Fibroblast of villous mesenchyme (primary cell): ENCODE measurements at regions not wholly inside any gene's neighbourhood (a gene's known extent, or its start where the extent isn't known, plus 50 kb on each side); places are given as distances from the start of the nearest gene placed in this dataset.

Source experiments
- DNase-seq: peaks from one replicate; pipeline ENCODE4 v3.0.0-alpha.2; 2010; ENCODE audit warnings: low read depth
- H3K4me3 ChIP-seq: 2 replicates; pipeline ENCODE4 v1.5.1; 2011; ENCODE audit warnings: low read depth, mild to moderate bottlenecking, low read length
- TF ChIP-seq, protein P1 (sequence below): IDR thresholded peaks from 2 replicates; pipeline ENCODE4 v1.5.1; 2012; ENCODE audit warnings: low read depth, mild to moderate bottlenecking, low read length; ENCODE audit not compliant: insufficient read depth

DNA sequence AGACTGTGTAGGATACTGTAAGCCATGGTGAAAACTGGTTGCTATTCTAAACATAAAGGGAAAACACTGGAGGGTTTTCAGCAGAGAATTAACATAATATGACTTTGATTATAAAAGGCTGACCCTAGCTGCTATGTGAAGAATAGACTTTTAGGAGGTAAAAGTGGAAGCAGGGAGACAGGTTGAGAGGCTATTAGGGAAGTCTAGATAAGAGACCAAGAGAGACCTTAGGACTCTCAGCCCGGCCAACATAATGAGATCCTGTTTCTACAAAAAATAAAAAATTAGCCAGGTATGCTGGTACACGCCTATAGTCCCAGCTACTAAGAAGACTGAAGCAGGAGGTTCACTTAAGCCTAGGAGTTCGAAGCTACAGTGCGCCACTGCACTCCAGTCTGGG, 393.2 kb upstream of the PMFBP1 start:
- TF ChIP-seq, protein P1, sequence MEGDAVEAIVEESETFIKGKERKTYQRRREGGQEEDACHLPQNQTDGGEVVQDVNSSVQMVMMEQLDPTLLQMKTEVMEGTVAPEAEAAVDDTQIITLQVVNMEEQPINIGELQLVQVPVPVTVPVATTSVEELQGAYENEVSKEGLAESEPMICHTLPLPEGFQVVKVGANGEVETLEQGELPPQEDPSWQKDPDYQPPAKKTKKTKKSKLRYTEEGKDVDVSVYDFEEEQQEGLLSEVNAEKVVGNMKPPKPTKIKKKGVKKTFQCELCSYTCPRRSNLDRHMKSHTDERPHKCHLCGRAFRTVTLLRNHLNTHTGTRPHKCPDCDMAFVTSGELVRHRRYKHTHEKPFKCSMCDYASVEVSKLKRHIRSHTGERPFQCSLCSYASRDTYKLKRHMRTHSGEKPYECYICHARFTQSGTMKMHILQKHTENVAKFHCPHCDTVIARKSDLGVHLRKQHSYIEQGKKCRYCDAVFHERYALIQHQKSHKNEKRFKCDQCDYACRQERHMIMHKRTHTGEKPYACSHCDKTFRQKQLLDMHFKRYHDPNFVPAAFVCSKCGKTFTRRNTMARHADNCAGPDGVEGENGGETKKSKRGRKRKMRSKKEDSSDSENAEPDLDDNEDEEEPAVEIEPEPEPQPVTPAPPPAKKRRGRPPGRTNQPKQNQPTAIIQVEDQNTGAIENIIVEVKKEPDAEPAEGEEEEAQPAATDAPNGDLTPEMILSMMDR = no peak
- no peak overlapping the region for H3K4me3 ChIP-seq
- DNase-seq = no peak

GRCh38 chr16:72560617-72561016, 388.7 kb upstream of the PMFBP1 start:
- no peak for DNase-seq
- no peak overlapping the region for H3K4me3 ChIP-seq
- TF ChIP-seq, protein P1 = no peak

- no peak overlapping the region for H3K4me3 ChIP-seq
Measured at GRCh38 chr16:72558501-72558900, 386.5 kb upstream of the PMFBP1 start.

DNA sequence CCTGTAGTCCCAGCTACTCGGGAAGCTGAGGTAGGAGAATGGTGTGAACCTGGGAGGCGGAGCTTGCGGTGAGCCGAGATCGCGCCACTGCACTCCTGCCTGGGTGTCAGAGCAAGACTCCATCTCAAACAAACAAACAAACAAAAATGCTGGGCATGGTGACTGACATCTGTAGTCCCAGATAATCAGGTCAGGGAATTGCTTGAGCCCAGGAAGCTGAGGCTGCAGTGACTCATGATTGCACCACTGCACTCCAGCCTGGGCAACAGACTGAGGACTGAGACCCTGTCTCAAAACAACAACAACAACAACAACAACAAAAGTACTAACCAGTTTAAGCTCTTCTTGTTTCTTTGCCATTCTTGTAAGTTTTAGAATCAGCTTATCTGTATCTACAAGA, 383.0 kb upstream of the PMFBP1 start:
- no peak overlapping the region for H3K4me3 ChIP-seq
- TF ChIP-seq, protein P1 = no peak
- DNase-seq = peak; percentile 41

More at GRCh38 chr16:72558501-72558900, 386.5 kb upstream of the PMFBP1 start:
- TF ChIP-seq, protein P1 = no peak
- no peak for DNase-seq

- DNase-seq = no peak
- no peak overlapping the region for H3K4me3 ChIP-seq
- TF ChIP-seq, protein P1 = no peak
Measured at GRCh38 chr16:72552654-72553053, 380.7 kb upstream of the PMFBP1 start.

GRCh38 chr16:72551649-72552048, 379.7 kb upstream of the PMFBP1 start:
- H3K4me3 ChIP-seq = no peak overlapping the region
- DNase-seq = no peak
- TF ChIP-seq, protein P1 = no peak

GRCh38 chr16:72549878-72550277, 377.9 kb upstream of the PMFBP1 start:
- TF ChIP-seq, protein P1 = no peak
- DNase-seq = no peak
- no peak overlapping the region for H3K4me3 ChIP-seq
